GM21619 (cell line): ENCODE measurements at regions not wholly inside any gene's neighbourhood (a gene's known extent, or its start where the extent isn't known, plus 50 kb on each side); places are given as distances from the start of the nearest gene placed in this dataset.
"Not testable (repeated sequence)": the region's sequence is repeated elsewhere in the genome, so short reads cannot be mapped to it uniquely, and the experiment has no call there.

Source experiments
- ATAC-seq: cut with Tn5 transposase; IDR thresholded peaks from one replicate; pipeline ENCODE4 v1.9.1; 2021; ENCODE audit not compliant: unreplicated experiment

GRCh38 chr21:28063241-28064216 lies 929.1 kb downstream of the LTN1 start:
- ATAC-seq, result no peak

DNA sequence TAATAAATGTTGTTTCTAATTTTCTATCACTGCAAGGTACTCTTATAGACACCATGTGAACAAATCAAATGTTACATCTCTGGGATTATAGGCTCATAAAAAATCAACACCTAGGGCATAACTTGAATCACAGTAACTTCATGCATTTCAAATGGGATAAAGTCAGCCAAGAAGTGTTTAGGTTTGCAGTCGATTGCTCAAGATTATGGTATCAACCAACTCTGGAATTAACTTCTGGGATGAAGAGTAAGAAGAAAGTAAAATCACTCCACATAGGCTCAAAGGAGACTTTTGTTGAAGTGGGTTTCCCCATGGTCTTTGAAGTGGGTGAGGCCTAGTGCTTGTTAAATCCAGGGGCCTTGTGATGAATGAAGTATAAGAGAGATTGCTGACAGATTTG lies 939.7 kb downstream of the LTN1 start:
- ATAC-seq, result not testable (repeated sequence)

- not testable (repeated sequence) for ATAC-seq
Measured at GRCh38 chr21:28051649-28052048, 941.0 kb downstream of the LTN1 start.

DNA sequence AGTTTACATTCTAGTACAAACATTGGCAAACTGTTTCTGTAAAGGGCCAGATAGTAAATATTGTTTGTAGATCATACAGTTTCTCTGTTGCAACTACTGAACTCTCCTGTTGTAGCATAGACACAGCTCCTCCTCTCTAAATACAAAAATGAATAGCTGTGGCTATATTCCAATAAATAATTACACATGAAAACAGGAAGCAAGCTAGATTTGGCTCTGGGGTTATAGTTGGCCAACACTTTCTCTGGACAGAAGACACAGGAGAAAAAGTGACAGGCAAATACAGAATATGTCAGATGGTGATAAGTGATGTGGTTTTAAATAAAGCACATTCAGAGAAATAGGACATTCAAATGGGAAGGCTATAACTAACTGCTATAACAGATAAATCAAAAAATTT lies 957.0 kb downstream of the LTN1 start:
- ATAC-seq, result not testable (repeated sequence)

GRCh38 chr21:28034916-28035315 lies 957.8 kb downstream of the LTN1 start:
- ATAC-seq, result not testable (repeated sequence)

GRCh38 chr21:28034334-28034733 lies 958.3 kb downstream of the LTN1 start:
- ATAC-seq, result not testable (repeated sequence)

DNA sequence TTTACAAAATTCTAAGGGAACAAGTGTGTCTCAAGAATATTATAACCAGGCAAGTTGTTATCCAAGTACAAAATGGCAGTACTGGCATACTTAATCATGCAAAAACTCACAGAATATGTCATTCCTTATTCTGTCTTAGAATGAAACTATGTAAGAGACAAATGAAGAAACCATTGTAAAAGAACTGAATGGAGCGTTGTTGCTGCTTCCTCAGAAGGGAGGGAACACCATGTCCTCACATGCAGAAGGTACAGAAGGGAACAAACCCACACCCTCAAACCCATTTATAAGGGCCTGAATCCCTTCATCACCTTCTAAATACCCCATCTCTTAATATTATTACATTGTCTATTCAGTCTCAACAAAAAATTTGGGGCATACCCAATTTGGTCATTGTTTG lies 960.0 kb downstream of the LTN1 start:
- not testable (repeated sequence) for ATAC-seq

DNA sequence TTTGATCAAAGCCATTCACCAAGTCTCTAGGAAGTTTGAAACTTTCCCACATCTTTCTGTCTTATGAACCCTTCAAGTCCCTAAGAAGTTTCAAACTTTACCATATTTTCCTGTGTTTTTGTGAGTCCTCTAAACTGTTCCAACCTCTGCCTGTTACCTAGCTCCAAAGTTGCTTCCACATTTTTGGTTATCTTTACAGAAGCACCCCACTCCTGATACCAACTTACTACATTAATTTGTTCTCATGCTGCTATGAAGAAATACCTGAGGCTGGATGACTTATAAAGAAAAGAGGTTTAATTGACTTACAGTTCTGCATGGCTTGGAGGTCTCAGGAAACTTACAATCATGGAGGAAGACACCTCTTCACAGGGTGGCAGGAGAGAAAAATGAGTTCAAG lies 961.6 kb downstream of the LTN1 start:
- not testable (repeated sequence) for ATAC-seq

DNA sequence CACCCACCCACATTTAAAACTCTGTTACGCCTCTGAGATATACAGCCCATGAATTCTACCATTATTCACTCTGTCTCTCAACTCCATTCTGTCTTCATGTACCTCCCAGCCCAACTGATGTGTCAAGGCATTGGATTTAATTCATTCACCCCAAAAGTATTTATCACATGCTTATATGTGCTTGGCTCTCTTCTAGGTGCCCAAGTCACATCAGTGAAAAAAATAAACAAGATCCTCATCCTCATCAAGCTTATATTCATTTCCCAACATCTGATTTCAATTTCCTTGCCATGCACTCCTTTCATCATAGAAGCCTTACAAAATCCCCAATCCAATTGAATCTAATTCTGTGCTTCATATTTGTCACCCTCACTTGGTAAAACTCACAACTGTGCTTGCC lies 967.6 kb downstream of the LTN1 start:
- no peak for ATAC-seq

- no peak for ATAC-seq
Measured at GRCh38 chr21:28018741-28019669, 973.7 kb downstream of the LTN1 start.

DNA sequence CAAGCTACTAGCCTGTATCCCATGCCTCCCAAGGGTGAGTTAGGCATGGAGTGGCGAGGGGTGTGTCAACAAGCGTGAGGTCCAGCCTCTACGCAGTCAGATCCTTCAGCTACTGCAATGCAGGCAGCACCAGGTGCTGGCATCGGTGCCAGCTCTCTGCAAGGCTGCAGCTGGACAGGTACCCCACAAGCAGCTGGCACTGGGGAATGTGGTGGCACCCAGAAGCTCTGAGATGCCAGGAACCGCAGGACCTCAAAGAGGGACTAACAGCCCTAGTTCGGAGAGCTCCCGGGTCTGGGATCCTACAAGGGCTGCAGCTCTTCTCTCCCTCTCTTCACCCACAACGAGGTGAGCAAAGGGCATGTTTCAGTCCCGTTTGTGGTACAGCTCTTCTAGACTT lies 974.5 kb downstream of the LTN1 start:
- ATAC-seq, result no peak

- ATAC-seq, result no peak
Measured at GRCh38 chr21:28016571-28016970, 976.1 kb downstream of the LTN1 start.

GRCh38 chr21:28013123-28013522 lies 979.6 kb downstream of the LTN1 start:
- not testable (repeated sequence) for ATAC-seq

DNA sequence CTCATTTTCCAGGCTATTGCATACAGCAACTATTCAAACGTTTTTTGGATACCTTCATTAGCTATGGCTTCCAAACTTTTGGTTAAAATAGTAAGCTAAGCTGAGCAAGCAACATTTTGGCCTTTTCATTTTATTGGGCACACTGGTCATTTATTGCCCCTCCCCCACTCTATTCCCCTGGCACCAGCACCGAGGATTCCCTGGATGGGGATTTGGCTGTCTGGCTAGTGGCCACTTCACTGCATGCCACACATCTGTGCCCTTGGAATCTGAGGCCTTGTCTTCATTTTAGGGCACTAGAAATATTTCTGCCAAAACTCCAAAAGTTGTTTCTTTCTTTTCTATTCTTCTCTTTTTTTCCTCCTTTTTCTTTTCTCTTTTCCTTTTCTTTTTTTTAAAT lies 980.7 kb downstream of the LTN1 start:
- not testable (repeated sequence) for ATAC-seq

DNA sequence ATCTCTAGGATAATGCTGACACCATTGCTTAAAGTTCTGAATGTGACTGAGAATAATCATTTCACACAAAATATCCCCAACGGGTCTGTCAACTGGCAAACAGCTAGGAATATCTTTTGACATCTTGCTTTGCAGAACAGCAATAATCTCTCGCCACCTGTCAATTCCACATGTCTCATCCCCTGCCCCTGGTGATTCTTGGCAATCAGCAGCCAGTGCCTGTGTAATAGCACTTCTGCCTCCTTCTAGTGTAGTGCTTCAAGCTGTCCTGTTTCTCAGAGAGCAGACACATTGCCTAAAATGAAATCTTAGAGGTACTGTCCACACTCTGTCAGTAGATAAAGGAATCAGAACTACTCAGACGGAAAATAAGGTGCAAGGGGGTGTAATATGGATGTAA lies 984.4 kb downstream of the LTN1 start:
- ATAC-seq, result not testable (repeated sequence)

GRCh38 chr21:28003627-28004026 lies 989.0 kb downstream of the LTN1 start:
- not testable (repeated sequence) for ATAC-seq

DNA sequence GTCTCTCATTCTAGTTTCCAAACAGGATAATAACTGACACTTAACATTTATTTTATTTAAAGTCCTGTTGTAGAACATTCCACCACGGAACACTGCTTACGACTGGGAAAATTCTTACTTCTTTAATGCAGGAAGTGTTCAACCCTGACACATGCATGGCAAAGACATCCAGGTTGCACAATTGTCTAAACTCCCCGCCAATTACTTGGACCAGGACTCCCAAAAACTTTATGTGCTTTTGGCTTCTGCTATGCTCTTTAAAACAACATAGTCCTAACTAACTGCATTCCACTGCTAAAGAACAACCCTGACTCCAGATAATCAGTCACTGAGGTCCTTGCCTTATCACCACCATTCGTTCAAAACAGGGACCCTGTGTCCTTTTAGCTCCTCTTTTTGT lies 995.8 kb downstream of the LTN1 start:
- not testable (repeated sequence) for ATAC-seq

GRCh38 chr21:27984663-27985325 lies 1007.9 kb downstream of the LTN1 start:
- ATAC-seq, result not testable (repeated sequence)

DNA sequence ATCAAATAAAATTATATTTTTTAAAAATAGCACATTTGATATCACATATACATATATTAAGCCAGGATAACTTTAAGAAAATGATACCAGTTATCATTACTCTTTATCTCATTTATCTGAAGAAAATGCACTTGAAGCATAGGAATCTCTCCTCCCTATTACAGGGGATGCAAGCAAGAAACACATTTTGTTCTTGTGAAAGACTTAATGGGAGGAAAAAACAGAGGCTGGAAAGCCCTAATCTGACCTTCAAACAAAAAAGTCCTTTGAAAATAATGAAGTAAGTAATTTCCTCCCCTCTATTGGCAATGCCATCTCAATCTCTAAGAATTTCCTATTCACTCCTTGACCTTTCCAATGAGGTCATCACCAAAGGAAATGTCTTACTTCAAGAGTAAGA lies 1012.6 kb upstream of the ADAMTS5 start:
- not testable (repeated sequence) for ATAC-seq

DNA sequence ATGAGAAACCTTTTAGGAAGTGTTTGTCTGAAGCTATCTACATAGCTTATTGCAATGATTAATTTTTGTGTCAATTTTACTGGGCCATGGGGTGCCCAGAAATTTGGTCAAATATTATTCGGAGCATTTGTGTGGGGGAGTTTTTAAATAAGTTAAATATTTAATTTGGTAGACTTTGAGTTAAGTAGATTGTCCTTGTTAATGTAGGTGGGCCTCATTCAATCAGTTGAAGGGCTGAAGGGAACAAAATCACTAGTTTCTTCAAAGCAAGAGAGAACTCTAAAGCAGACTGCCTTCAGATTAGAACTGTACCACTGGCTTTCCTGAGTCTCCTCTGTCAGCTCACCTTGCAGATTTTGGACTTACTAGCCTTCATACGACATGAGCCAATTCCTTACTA lies 1008.6 kb upstream of the ADAMTS5 start:
- ATAC-seq, result no peak

GRCh38 chr21:27974152-27974551 lies 1007.3 kb upstream of the ADAMTS5 start:
- ATAC-seq, result not testable (repeated sequence)
